B cell (primary cell): ENCODE measurements at regions not wholly inside any gene's neighbourhood (a gene's known extent, or its start where the extent isn't known, plus 50 kb on each side); places are given as distances from the start of the nearest gene placed in this dataset.

Source experiments
- ATAC-seq: fragments of 200-7000 bp; cut with Tn5 transposase; one replicate; pipeline ENCODE4 v1.10.0; 2021; ENCODE audit warnings: low read depth, mild to moderate bottlenecking, moderate number of reproducible peaks, moderate library complexity
- CTCF ChIA-PET: fragments of 350-600 bp; sonication (Branson Sonifier 250); formaldehyde crosslinking; loops from one replicate; lab custom pipeline; 2021; ENCODE audit warnings: antibody characterized with exemption, inconsistent platforms; lab: Charles Lee
- POLR2A ChIA-PET: fragments of 350-600 bp; sonication (Branson Sonifier 250); formaldehyde crosslinking; loops from one replicate; lab custom pipeline; 2021; ENCODE audit warnings: antibody characterized with exemption; lab: Charles Lee
- DNase-seq: peaks from one replicate; pipeline ENCODE4 v3.0.0; 2013
- H2AFZ ChIP-seq: 2 replicates; pipeline ENCODE4 v1.6.1; 2012; ENCODE audit warnings: mild to moderate bottlenecking, low read depth, low read length; ENCODE audit not compliant: insufficient read depth, poor library complexity, severe bottlenecking
- H3K27ac ChIP-seq, 2 donors: 1 replicate in 1 of 2; 2 replicates in 1 of 2; pipeline ENCODE4 v1.5.1; 2012 to 2013; ENCODE audit warnings: low read length in 2 of 2, mild to moderate bottlenecking in 2 of 2, moderate library complexity in 1 of 2
- H3K27me3 ChIP-seq, 4 experiments: fragments of 200-600 bp in 1 of 4; sonication (generic) in 1 of 4; replicated peaks in 1 of 4; 1 replicate in 2 of 4; 2 replicates in 2 of 4; pipeline versions ENCODE4 v1.6.1 to v1.7.0; 2013 to 2016; ENCODE audit warnings: low read length in 3 of 4, mild to moderate bottlenecking in 2 of 4, mixed read lengths in 1 of 4, moderate library complexity in 1 of 4; ENCODE audit not compliant: insufficient read depth in 4 of 4, control insufficient read depth in 3 of 4; ENCODE audit errors: control extremely low read depth in 1 of 4
- H3K36me3 ChIP-seq, 2 experiments: replicated peaks in 1 of 2; 1 replicate in 1 of 2; 2 replicates in 1 of 2; pipeline versions ENCODE4 v1.6.1 to v1.7.1; 2013; ENCODE audit warnings: low read length in 1 of 2; ENCODE audit not compliant: insufficient read depth in 2 of 2, control insufficient read depth in 1 of 2; ENCODE audit errors: control extremely low read depth in 1 of 2, extremely low read depth in 1 of 2
- H3K4me1 ChIP-seq, 2 donors: fragments of 200-600 bp in 1 of 2; sonication (generic) in 1 of 2; 1 replicate in 1 of 2; 2 replicates in 1 of 2; pipeline versions ENCODE4 v1.5.1 to v1.6.1; 2013 to 2017; ENCODE audit warnings: low read length in 2 of 2; ENCODE audit not compliant: control insufficient read depth in 2 of 2, insufficient read depth in 2 of 2
- H3K4me2 ChIP-seq: replicated peaks from 2 replicates; pipeline ENCODE3; 2012; ENCODE audit warnings: mild to moderate bottlenecking, low read depth, low read length; ENCODE audit not compliant: poor library complexity, severe bottlenecking
- H3K4me3 ChIP-seq, 5 experiments: fragments of 200-600 bp in 1 of 5; sonication (generic) in 1 of 5; 1 replicate in 3 of 5; 2 replicates in 2 of 5; pipeline versions ENCODE4 v1.5.1 to v1.7.0; 2011 to 2016; ENCODE audit warnings: low read length in 4 of 5, mild to moderate bottlenecking in 4 of 5, low read depth in 2 of 5, control low read depth in 1 of 5, moderate library complexity in 1 of 5; ENCODE audit not compliant: insufficient read depth in 1 of 5; ENCODE audit errors: control extremely low read depth in 1 of 5, extremely low read depth in 1 of 5
- H3K79me2 ChIP-seq: fragments of 200-600 bp; sonication (generic); one replicate; pipeline ENCODE4 v1.6.0; 2016; ENCODE audit warnings: low read length; ENCODE audit not compliant: control insufficient read depth, insufficient read depth
- H3K9ac ChIP-seq: fragments of 200-600 bp; sonication (generic); 2 replicates; pipeline ENCODE4 v1.6.1; 2017; ENCODE audit warnings: mild to moderate bottlenecking, low read length, moderate library complexity
- H3K9me3 ChIP-seq, 3 donors: one replicate each; pipeline versions ENCODE4 v1.6.1 to v1.7.1; 2013; ENCODE audit warnings: low read length in 2 of 3; ENCODE audit not compliant: control insufficient read depth in 2 of 3, insufficient read depth in 1 of 3; ENCODE audit errors: control extremely low read depth in 1 of 3
- H4K20me1 ChIP-seq: 2 replicates; pipeline ENCODE4 v1.6.0; 2012; ENCODE audit warnings: mild to moderate bottlenecking, low read length; ENCODE audit not compliant: insufficient read depth, control insufficient read depth, poor library complexity, severe bottlenecking
- H3K27ac Mint-ChIP-seq: one replicate; pipeline ENCODE4 v1.8.0; 2021; ENCODE audit warnings: mixed read lengths
- H3K27me3 Mint-ChIP-seq: one replicate; pipeline ENCODE4 v1.8.0; 2021; ENCODE audit warnings: mixed read lengths
- H3K4me1 Mint-ChIP-seq: one replicate; pipeline ENCODE4 v1.8.0; 2021; ENCODE audit warnings: mixed read lengths
- H3K4me3 Mint-ChIP-seq: one replicate; pipeline ENCODE4 v1.8.0; 2021; ENCODE audit warnings: mixed read lengths
- H3K9me3 Mint-ChIP-seq: one replicate; pipeline ENCODE4 v1.8.0; 2022; ENCODE audit warnings: mixed read lengths; ENCODE audit not compliant: insufficient read depth
- EZH2 ChIP-seq: IDR thresholded peaks from 2 replicates; pipeline ENCODE4 v1.6.1; 2012; ENCODE audit warnings: borderline replicate concordance, low read depth, mild to moderate bottlenecking, moderate library complexity, low read length; ENCODE audit not compliant: insufficient read depth, poor library complexity, severe bottlenecking
- WGBS: methylation state at CpG from one replicate; pipeline ENCODE4 v1.1.5; 2013; ENCODE audit warnings: missing lambda C conversion rate; ENCODE audit not compliant: insufficient coverage; 5-methylcytosine and 5-hydroxymethylcytosine counted together
- intact Hi-C: fragments of 100-400 bp; cut with micrococcal nuclease; formaldehyde crosslinking; loops from one replicate; pipeline ENCODE4 v1.10.0; 2022
- TF ChIP-seq, protein P1 (sequence below): fragments of 200-600 bp; IDR thresholded peaks from one replicate; pipeline ENCODE4 v1.8.0; 2022; ENCODE audit warnings: antibody characterized with exemption, mild to moderate bottlenecking

DNA sequence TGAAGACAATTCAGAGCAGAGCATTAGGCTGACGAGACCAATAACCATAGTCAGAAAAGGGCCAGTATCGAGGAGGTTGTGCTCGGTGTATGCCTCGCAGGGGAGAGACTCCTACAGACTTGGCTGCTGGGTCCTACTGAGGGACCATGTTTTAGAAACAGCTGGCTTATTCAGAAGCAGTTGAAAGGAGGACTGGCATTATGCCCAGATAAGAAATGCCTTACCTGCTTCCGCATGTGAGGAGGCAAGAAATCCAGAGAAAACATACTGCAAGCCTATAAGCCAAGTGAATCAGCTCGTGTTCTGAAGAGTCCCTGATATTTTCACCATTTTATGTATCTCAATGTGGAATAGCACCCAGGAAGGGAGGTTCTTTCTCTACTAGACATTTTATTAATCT is 434.7 kb downstream of the GRB14 start:
- no peak overlapping the region for H3K4me3 Mint-ChIP-seq

DNA sequence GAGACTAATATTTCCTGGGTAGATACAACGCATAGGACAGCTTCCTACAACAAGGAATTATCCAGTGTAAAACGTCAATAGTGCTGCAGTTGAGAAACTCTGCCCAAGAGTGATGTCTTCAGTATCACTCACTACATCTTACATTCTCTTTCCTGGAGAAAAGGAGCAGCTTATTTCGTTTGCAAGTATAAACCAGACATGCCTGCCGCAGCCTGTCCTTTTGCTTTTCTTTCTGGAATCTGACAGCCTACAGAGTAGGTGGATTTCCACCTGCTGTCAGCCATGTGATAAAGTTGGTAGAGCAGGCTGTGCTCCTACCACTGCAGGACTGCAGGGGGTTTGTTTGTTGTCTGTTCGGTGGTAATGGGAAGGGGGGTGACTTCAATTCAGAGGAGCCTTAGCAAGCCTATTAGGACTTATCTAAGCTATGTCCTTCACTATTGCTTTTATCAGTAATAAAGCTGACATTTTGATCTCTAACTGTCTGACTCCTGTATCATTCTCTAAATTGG is 439.1 kb downstream of the GRB14 start:
- Histone ChIP-seq H3K9ac (no peak overlapping the region), H4K20me1 (no peaks in the 10 kb centered on the region), H3K4me3 (no peak overlapping the region), H3K27ac (no peak overlapping the region), H3K36me3 (no peaks in the 10 kb centered on the region), H3K4me2 (no peak overlapping the region), H3K4me1 (no peaks in the 10 kb centered on the region), H3K27me3 (no peaks in the 10 kb centered on the region), H3K9me3 (no peaks in the 10 kb centered on the region), H3K79me2 (no peaks in the 10 kb centered on the region), H2AFZ (no peak overlapping the region)
- POLR2A ChIA-PET, result no interaction called here
- 78% methylated on average over 3 of the region's 5 CpGs for WGBS
- Mint-ChIP-seq H3K9me3 (no peaks in the 10 kb centered on the region), H3K4me3 (no peak overlapping the region), H3K4me1 (no peaks in the 10 kb centered on the region), H3K27me3 (no peaks in the 10 kb centered on the region), H3K27ac (no peak overlapping the region)
- intact Hi-C loops, result no loop called here
- ATAC-seq, result no peak
- CTCF ChIA-PET, result no interaction called here
- no peak for TF ChIP-seq EZH2
- TF ChIP-seq, protein P1, sequence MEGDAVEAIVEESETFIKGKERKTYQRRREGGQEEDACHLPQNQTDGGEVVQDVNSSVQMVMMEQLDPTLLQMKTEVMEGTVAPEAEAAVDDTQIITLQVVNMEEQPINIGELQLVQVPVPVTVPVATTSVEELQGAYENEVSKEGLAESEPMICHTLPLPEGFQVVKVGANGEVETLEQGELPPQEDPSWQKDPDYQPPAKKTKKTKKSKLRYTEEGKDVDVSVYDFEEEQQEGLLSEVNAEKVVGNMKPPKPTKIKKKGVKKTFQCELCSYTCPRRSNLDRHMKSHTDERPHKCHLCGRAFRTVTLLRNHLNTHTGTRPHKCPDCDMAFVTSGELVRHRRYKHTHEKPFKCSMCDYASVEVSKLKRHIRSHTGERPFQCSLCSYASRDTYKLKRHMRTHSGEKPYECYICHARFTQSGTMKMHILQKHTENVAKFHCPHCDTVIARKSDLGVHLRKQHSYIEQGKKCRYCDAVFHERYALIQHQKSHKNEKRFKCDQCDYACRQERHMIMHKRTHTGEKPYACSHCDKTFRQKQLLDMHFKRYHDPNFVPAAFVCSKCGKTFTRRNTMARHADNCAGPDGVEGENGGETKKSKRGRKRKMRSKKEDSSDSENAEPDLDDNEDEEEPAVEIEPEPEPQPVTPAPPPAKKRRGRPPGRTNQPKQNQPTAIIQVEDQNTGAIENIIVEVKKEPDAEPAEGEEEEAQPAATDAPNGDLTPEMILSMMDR, result no peak
- DNase-seq, result no peak

More for the DNA sequence above, 434.7 kb downstream of the GRB14 start:
- Histone ChIP-seq H3K4me1 (no peaks in the 10 kb centered on the region), H3K27me3 (no peaks in the 10 kb centered on the region), H4K20me1 (no peaks in the 10 kb centered on the region), H3K27ac (no peak overlapping the region), H3K9me3 (no peaks in the 10 kb centered on the region), H3K9ac (no peak overlapping the region), H3K4me2 (no peak overlapping the region), H2AFZ (no peak overlapping the region), H3K36me3 (no peaks in the 10 kb centered on the region), H3K4me3 (no peak overlapping the region), H3K79me2 (no peaks in the 10 kb centered on the region)
- H3K27me3 Mint-ChIP-seq, result no peaks in the 10 kb centered on the region
- H3K9me3 Mint-ChIP-seq, result peaks cover 2% of the 10 kb centered on the region
- POLR2A ChIA-PET, result no interaction called here
- DNase-seq, result no peak
- no peaks in the 10 kb centered on the region for H3K4me1 Mint-ChIP-seq
- 85% methylated on average over 4 of the region's 6 CpGs for WGBS
- no peak for ATAC-seq
- no peak overlapping the region for H3K27ac Mint-ChIP-seq
- intact Hi-C loops, result no loop called here
- TF ChIP-seq, protein P1, result no peak
- no peak for TF ChIP-seq EZH2
- CTCF ChIA-PET, result no interaction called here
